GM12878 (cell line): ENCODE measurements at regions not wholly inside any gene's neighbourhood (a gene's known extent, or its start where the extent isn't known, plus 50 kb on each side); places are given as distances from the start of the nearest gene placed in this dataset.

ENCODE experiments used
- CHD2 ChIP-seq: IDR thresholded peaks from 2 replicates; pipeline ENCODE4 v1.6.1; 2011; ENCODE audit warnings: low read depth, low read length, improper control_type of control experiment, borderline replicate concordance
- HDAC6 ChIP-seq: fragments of 200-600 bp; sonication (generic); IDR thresholded peaks from one replicate; pipeline ENCODE4 v1.8.0; 2017; ENCODE audit warnings: antibody characterized with exemption; ENCODE audit not compliant: unreplicated experiment
- IKZF1 ChIP-seq: fragments of 450-650 bp; conservative IDR thresholded peaks from 2 replicates; pipeline ENCODE4 v1.6.1; 2017; ENCODE audit warnings: antibody characterized with exemption, mild to moderate bottlenecking
- SIN3A ChIP-seq: IDR thresholded peaks from 2 replicates; pipeline ENCODE4 v1.6.1; 2012; ENCODE audit warnings: low read depth, low read length, improper control_type of control experiment
- STAT1 ChIP-seq: fragments of 450-650 bp; conservative IDR thresholded peaks from 2 replicates; pipeline ENCODE4 v1.6.1; 2014; ENCODE audit warnings: antibody characterized with exemption, mild to moderate bottlenecking
- YY1 ChIP-seq: IDR thresholded peaks from 2 replicates; pipeline ENCODE4 v1.6.1; 2011; ENCODE audit warnings: low read depth, mild to moderate bottlenecking, low read length
- TF ChIP-seq, protein P1 (sequence below): IDR thresholded peaks from 2 replicates; pipeline ENCODE4 v1.6.1; 2012; ENCODE audit warnings: improper control_type of control experiment, low read depth, low read length; ENCODE audit not compliant: insufficient replicate concordance
- TF ChIP-seq, protein P2 (sequence below), 3 experiments: IDR thresholded peaks in 2 of 3; conservative IDR thresholded peaks in 1 of 3; 2 replicates each; pipeline ENCODE4 v1.5.1; 2011; ENCODE audit warnings: low read depth in 3 of 3, low read length in 3 of 3, mild to moderate bottlenecking in 3 of 3, control low read depth in 2 of 3, moderate library complexity in 2 of 3, inconsistent platforms in 1 of 3, mixed read lengths in 1 of 3; ENCODE audit not compliant: control insufficient read depth in 2 of 3, insufficient read depth in 1 of 3; ENCODE audit errors: extremely low read depth in 1 of 3

DNA sequence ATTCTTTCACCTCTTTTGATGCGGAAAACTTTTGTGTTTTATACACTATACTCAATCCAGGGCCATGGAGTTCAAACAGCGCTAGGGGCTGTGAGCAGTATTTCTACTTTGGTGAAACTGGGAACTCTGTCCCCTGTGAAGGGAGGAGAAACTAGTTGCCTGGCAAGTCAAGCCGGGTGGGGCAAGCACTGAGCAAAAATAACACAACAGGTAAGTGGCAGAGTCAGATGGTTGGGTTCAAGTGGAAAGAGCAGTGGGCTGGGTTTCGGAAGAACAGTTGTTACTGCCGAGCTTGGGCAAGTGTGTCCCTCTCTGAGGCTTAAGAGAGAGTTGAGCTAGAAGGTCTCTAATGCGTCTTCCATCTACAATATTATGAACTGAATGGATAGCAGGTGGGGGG is 59.7 kb upstream of the ROPN1 start:
- TF ChIP-seq CHD2 (no peak), YY1 (no peak), STAT1 (no peak), SIN3A (no peak), IKZF1 (no peak), HDAC6 (no peak)
- TF ChIP-seq, protein P1, sequence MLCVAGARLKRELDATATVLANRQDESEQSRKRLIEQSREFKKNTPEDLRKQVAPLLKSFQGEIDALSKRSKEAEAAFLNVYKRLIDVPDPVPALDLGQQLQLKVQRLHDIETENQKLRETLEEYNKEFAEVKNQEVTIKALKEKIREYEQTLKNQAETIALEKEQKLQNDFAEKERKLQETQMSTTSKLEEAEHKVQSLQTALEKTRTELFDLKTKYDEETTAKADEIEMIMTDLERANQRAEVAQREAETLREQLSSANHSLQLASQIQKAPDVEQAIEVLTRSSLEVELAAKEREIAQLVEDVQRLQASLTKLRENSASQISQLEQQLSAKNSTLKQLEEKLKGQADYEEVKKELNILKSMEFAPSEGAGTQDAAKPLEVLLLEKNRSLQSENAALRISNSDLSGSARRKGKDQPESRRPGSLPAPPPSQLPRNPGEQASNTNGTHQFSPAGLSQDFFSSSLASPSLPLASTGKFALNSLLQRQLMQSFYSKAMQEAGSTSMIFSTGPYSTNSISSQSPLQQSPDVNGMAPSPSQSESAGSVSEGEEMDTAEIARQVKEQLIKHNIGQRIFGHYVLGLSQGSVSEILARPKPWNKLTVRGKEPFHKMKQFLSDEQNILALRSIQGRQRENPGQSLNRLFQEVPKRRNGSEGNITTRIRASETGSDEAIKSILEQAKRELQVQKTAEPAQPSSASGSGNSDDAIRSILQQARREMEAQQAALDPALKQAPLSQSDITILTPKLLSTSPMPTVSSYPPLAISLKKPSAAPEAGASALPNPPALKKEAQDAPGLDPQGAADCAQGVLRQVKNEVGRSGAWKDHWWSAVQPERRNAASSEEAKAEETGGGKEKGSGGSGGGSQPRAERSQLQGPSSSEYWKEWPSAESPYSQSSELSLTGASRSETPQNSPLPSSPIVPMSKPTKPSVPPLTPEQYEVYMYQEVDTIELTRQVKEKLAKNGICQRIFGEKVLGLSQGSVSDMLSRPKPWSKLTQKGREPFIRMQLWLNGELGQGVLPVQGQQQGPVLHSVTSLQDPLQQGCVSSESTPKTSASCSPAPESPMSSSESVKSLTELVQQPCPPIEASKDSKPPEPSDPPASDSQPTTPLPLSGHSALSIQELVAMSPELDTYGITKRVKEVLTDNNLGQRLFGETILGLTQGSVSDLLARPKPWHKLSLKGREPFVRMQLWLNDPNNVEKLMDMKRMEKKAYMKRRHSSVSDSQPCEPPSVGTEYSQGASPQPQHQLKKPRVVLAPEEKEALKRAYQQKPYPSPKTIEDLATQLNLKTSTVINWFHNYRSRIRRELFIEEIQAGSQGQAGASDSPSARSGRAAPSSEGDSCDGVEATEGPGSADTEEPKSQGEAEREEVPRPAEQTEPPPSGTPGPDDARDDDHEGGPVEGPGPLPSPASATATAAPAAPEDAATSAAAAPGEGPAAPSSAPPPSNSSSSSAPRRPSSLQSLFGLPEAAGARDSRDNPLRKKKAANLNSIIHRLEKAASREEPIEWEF, result no peak
- TF ChIP-seq, protein P2, sequence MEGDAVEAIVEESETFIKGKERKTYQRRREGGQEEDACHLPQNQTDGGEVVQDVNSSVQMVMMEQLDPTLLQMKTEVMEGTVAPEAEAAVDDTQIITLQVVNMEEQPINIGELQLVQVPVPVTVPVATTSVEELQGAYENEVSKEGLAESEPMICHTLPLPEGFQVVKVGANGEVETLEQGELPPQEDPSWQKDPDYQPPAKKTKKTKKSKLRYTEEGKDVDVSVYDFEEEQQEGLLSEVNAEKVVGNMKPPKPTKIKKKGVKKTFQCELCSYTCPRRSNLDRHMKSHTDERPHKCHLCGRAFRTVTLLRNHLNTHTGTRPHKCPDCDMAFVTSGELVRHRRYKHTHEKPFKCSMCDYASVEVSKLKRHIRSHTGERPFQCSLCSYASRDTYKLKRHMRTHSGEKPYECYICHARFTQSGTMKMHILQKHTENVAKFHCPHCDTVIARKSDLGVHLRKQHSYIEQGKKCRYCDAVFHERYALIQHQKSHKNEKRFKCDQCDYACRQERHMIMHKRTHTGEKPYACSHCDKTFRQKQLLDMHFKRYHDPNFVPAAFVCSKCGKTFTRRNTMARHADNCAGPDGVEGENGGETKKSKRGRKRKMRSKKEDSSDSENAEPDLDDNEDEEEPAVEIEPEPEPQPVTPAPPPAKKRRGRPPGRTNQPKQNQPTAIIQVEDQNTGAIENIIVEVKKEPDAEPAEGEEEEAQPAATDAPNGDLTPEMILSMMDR (IDR thresholded peaks at IDR 0.05 in 2 of 3, conservative IDR thresholded peaks at IDR 0.05 in 1 of 3; ENCODE audit: control insufficient read depth in 2 of 3, extremely low read depth in 1 of 3, insufficient read depth in 1 of 3, low read depth in 3 of 3, low read length in 3 of 3), result no peak
